ENCODE measurements at regions not wholly inside any gene's neighbourhood (a gene's known extent, or its start where the extent isn't known, plus 50 kb on each side); places are given as distances from the start of the nearest gene placed in this dataset.
"Not testable (repeated sequence)": the region's sequence is repeated elsewhere in the genome, so short reads cannot be mapped to it uniquely, and the experiment has no call there.

- DNase-seq (ENCODE audit: low read depth), result no peak
Measured at GRCh38 chr18:78457731-78458130, 521.9 kb upstream of the SALL3 start.

DNA sequence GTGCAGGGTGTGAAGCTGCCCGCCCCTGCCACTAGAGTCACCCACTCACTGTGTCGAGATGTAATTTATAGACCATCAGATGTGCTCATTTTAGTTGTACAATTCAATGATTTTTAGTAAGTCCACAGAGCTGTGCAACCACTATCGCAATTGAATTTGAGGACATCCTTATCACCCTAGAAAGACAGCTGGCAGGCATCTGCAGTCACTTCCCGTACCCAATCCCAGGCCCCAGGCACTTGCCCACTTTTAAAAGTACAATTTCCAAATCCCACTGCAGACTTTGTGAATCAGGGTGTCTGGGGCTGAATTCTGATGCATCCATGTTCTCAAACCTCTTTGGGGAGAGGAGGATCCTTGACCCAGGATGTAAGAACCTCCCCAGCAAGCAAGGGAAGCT is 521.3 kb upstream of the SALL3 start:
- no peak for DNase-seq (ENCODE audit: low read depth)

DNA sequence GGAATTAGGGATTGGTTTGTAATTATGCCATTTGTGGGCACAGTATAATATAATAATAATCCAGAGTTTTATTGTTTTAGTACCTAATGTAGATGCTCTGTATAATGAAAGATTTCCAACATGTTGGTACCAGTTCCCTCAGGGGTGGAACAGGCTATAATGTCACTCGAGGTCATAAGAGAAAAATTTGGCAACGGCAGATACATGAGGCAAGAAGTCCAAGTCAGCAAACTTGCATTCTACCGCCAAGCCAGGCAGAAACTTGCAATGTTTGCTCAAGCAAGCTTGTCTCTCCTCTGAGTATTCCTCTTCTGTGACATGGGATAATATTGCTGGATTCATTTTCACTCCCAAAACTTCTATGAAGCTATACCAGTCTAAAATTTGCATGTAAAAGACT is 520.0 kb upstream of the SALL3 start:
- no peak for DNase-seq (ENCODE audit: low read depth)

DNA sequence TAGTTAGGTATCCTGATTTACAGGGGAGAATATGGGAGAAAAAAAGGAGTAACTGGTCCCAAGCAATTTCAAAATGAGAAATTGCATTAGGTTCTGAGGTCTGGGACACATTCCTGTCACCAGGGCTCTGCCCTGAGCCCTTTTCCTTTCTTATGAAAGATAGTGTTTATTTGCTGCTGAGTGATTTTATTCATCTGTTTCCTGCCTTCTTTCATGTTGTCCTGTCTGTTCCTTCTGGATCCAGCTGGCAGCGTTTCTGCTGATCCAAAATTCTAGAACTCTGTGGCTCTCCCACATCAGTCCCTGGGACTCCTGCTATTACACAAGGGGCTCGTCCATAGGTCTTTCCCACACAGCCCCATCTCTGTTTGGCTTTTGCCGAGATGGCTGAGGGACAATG is 519.1 kb upstream of the SALL3 start:
- DNase-seq (ENCODE audit: low read depth), result no peak

GRCh38 chr18:78473563-78473962 is 506.1 kb upstream of the SALL3 start:
- no peak for DNase-seq (ENCODE audit: low read depth)

DNA sequence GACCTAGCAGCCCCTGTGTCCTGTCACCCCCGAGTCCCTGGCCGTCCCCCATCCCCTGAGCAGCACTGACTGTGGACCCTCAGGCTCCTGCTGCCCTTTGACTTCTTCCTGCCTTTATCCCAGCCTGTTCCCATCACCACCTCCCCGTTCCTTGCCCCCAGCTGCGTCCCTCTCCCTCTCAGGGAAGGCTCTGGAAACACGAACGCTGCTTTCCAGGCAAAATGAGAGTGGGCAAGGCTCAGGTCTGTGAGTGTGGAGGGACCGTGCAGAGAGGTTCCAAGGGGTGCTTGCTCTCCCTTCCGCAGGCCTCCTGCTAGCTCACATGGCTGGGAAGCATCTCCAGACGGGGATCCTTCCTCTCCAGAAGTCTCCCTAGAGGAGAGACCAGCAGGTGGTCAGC is 501.8 kb upstream of the SALL3 start:
- DNase-seq (ENCODE audit: low read depth), result no peak

DNA sequence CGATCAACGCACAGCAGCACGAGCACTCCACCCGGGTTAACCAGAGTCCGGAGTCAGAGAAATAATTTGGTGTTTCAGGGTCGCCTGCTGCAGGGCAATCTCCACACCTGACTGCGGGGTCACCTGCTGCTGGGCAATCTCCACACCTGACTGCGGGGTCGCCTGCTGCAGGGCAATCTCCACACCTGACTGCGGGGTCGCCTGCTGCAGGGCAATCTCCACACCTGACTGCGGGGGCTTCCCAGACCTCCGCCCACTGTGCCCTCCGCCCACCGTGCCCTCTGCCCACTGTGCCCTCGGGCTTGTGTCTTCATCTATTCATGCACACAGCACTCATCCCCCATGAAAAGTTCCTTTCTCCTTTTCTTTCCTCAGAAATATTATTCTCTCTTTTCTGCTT is 500.2 kb upstream of the SALL3 start:
- DNase-seq (ENCODE audit: low read depth), result no peak

DNA sequence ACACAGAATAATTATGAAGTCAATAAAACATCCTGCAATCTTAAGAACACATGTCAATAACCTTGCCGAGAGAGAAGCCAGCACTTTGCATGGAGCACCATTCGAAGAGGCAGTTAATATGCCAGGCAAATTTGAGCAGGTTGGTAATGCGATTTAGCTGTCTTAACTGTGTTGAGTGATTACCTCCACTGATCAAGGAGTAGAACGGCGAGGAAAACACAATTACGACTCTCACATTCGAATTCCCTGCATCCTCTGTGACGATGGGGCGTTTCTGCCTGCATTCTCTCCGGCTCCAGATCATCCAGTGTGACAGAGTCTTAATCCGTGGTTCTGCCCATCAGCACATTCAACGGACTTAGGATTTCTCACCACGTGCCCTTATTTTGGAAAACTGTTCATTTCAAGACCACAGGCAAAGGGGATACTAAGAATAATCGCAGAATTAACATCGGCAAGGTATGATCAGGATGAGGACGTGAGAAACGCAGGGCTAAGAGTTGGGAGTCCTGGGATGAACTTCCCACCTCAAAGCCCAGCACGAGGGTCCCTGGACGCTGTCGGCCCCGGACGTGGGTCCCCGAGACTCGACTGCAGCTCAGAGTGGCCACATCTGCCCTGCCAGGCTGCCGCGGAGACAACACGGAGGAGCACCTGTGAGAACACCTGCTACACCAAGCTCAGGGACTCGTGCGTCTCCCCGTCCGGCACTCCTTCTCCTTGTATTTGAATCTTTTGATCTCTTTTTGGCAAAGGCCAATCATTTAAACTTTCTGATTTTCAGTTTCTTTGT is 499.2 kb upstream of the SALL3 start:
- no peak for DNase-seq (ENCODE audit: low read depth)

DNA sequence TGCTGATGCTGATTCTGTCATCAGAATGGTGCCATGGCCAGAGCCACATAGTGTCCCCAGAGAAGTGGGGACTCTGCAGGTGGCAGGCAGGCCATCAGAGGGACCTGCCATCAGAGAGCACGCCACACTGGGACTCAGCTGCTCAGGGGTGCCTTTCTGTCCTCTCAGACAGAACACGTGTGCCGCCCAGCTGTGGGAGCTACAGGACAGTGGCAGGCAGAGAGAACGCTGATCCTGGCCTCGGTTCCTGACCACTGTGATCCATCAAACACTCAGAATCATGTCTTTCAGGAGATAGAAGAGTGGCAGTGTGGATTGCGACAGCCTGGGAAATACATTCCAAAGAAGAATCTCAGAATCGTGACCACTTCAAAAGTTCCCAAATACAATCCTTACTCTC is 497.2 kb upstream of the SALL3 start:
- DNase-seq (ENCODE audit: low read depth), result no peak

DNA sequence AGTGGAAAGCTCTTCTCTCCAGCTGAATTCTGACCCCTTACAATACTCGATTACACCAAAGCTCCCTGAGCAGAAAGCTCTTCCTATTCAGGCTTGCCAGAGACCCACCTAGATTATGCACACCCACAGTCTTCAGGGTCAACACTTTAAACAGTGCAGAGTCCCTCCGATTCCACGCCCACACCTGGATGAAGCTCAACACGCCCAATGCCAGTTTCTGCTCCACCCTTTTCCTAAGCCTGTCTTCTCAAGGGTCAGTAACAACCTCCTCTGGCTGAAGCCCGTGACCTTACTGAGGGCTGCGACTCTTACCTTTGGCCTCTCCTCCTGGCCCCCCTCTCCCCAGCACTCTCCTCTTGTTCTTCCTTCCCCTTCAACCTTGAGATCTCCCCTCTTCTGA is 492.0 kb upstream of the SALL3 start:
- DNase-seq (ENCODE audit: low read depth), result no peak

DNA sequence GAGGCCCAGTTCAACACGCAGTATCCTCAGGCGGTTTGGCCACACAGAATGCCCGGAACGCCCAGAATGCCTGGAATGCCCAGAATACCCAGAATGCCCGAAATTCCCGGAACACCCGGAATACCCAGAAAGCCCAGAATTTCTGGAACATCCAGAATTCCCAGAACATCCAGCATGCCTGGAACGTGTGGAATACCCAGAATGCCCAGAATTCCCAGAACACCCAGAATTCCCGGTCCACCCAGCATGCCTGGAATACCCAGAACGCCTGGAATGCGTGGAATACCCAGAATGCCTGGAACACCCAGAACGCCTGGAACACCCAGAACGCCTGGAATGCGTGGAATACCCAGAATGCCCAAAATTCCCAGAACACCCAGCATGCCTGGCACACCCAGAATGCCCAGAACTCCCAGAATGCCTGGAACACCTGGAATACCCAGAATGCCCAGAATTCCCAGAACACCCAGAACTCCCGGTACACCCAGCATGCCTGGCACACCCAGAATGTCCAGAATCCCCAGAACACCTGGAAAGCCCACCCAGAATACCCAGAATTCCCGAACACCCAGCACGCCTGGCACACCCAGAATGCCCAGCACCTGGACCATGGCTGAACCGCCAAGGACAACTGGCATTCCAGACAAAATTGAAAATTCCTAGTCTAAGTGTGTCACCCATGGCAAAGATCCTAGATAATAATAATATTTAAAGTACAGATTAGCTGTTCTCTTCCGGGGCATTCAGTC is 487.4 kb upstream of the SALL3 start:
- no peak for DNase-seq (ENCODE audit: low read depth)

- DNase-seq (ENCODE audit: low read depth), result no peak
Measured at GRCh38 chr18:78492813-78493371, 486.7 kb upstream of the SALL3 start.

GRCh38 chr18:78493490-78493889 is 486.1 kb upstream of the SALL3 start:
- not testable (repeated sequence) for DNase-seq (ENCODE audit: low read depth)

- DNase-seq (ENCODE audit: low read depth), result no peak
Measured at GRCh38 chr18:78494204-78495085, 485.2 kb upstream of the SALL3 start.

DNA sequence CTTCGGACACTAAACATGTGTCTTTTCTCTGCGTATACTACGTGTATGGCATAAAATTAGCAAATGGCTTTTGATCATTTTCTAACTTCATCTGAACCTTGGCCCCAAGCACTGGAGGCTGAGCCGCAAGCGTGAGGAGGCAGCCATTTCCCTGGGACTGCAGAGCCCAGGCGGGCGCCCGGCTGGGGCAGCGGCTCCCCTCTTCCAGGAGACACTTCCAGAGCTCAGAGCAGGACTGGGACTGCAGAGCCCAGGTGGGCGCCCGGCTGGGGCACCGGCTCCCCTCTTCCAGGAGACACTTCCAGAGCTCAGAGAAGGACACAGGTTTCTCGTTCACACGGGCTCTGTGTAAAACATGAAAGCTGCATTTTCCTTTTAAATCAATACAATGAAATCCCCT is 484.1 kb upstream of the SALL3 start:
- no peak for DNase-seq (ENCODE audit: low read depth)

DNA sequence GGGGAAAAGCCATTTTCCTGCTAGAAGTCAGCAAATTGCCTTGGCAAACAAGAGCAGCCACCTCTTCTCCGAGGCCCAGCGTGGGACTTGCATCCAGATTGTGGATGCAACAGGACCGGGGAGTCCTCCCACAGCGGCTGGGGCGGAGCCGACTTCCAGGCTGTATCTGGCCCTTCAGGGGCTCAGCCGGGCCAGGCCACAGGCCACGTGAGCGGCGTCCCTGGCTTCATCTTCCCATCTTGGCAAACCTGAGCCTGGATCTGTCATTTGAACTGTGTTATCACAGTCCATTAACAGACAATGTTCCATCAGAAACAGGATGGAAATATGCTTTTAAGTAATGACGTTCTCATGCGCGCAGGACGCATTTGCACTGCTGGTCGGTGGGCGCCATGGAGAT is 483.5 kb upstream of the SALL3 start:
- no peak for DNase-seq (ENCODE audit: low read depth)

DNA sequence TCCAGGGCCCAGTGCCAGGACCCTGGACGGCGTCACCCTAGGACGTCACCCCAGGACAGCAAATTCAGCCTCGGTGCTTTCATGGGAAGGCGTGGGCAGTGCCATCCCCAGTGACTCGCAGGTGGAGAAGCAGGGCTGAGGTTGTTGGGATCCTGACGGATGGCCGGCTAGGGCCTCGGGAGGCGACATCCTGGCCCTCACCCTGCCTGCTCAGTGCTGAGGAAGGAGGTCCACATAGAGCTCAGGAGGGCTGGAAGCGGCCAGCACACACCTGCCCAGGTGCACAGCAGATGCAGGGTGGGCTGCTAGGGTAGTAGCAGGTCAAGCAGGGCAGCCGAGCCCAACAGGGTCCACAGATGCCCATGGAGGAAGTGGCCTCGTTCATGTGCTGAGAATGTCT is 482.0 kb upstream of the SALL3 start:
- no peak for DNase-seq (ENCODE audit: low read depth)

DNA sequence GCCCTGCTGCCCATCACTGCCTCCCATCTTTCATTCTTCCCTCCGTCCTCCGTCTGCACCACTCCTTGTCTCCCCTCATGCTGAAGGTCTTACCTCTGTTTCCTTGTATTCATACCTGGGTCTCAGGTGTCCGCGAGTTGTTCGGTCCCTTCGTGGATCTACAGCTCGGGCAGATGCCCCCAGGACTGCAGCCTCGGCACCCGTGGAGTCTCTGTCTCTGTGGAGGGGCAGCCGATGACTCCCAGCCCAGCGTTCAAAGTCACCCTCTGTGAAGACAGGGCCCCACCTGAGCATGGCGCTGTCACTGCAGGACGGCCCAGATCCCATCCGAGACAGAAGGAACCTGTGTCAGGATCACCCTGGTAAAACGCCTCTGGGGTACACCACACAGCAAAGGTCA is 480.0 kb upstream of the SALL3 start:
- DNase-seq (ENCODE audit: low read depth), result no peak

DNA sequence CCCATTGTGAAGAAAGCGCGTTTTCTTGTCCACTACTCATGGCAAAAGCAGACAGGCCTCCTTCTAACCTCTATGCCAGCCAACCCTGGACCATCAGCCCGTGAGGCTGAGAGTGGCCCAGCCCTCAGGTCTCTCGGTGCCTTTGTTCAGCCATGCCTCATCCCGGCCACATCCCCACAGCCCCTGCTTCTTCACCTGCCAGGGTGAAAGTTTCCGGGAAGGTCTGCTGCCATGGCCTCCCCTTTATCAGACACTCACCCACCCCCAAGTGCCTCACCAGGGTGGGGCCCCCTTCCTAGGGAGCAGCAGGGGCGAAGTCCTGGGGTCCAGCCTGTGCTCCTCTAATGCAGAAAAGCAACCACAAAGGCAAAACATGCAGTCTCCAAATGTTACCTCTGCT is 478.4 kb upstream of the SALL3 start:
- DNase-seq (ENCODE audit: low read depth), result no peak

DNA sequence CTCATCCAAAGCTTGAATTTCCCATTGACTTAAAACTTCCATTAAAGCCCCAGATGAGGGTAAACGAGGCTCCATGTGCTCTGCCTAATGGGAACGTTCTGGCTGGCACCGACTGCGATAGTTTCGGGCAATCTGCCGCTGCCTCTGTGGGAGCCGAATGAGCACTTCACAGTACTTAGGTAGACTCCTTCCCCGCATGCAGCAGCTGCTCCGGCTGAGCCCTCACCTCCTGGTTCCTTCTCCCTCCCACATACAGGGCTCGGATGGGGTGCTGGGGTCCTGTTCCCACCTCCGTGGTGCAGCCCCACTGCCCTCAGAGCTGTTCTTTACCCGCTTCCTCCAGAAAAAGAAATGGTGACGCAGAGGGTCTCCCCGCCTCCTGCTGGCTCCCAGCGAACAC is 476.5 kb upstream of the SALL3 start:
- DNase-seq (ENCODE audit: low read depth), result no peak

- DNase-seq (ENCODE audit: low read depth), result no peak
Measured at GRCh38 chr18:78505851-78506461, 473.7 kb upstream of the SALL3 start.

- no peak for DNase-seq (ENCODE audit: low read depth)
Measured at GRCh38 chr18:78507217-78507616, 472.4 kb upstream of the SALL3 start.

Data from amniotic epithelial cell (primary cell).